ENCODE measurements at regions not wholly inside any gene's neighbourhood (a gene's known extent, or its start where the extent isn't known, plus 50 kb on each side); places are given as distances from the start of the nearest gene placed in this dataset.
A peak's percentile ranks its signal among the peaks of the same experiment; 100 is the strongest.
"Not testable (repeated sequence)": the region's sequence is repeated elsewhere in the genome, so short reads cannot be mapped to it uniquely, and the experiment has no call there.

DNA sequence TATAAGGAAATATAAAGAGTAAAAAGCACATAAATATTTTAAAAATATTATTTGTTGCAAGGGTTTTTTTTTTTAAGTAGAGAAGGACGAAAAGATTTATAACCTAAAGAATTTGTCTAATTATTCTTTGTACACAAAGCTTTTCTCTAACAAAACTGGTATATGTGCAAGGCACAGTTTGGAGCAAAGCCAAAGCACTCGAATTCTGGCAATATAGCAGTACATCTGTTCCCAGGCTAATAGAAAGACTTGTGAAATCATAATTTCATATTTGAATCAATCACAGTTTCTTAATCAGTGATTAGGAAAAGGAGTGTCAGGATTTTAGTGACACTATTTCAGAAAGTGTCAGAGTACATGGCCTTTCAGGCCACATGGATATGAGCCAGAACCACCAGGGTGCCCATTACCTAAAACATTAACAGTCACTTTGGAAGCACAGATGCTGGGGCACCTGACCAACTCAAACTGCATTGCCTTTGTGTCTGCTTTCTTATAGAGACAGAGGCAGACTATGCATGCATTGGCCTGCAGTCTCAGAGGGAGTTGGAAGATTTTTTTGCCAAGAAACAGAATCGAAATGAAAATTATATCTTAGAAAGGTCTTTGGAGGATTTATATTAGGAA is 651.8 kb upstream of the SGO1 start:
- Mint-ChIP-seq H3K9me3 (peaks cover 6 to 13% of the 10 kb centered on the region in 2 donors), H3K36me3 (ENCODE audit: insufficient read depth) (peaks cover 3% of the 10 kb centered on the region), H3K27me3 (no peaks in the 10 kb centered on the region), H3K4me3 (no peak overlapping the region), H3K4me1 (ENCODE audit: low read depth in 2 of 2) (no peaks in the 10 kb centered on the region), H3K27ac (no peak overlapping the region)
- DNase-seq (no peak), ATAC-seq (replicated peaks) (no peak)

DNA sequence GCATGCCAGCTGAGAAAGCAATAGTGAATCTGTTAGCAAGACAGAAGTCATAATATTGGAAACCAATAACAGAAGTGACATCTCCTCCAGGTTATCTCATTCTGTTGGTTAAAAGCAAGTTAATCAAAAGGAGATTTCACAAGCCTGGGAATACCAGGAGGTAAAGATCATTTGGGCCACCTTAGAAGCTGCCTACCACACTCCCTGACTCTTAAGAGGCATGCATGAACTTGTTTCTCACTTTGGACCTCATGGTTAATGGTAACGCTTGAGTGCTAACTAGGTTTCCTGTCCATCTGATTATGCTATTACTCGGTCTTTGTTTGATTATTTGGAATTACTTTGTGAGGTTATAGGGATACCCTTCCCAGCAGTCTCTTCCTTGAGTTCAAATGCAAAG is 650.8 kb upstream of the SGO1 start:
- Mint-ChIP-seq H3K4me3 (no peak overlapping the region), H3K27me3 (no peaks in the 10 kb centered on the region), H3K27ac (no peak overlapping the region), H3K9me3 (peaks cover 4 to 14% of the 10 kb centered on the region in 2 donors), H3K36me3 (ENCODE audit: insufficient read depth) (peaks cover 3% of the 10 kb centered on the region), H3K4me1 (ENCODE audit: low read depth in 2 of 2) (no peaks in the 10 kb centered on the region)
- DNase-seq (no peak), ATAC-seq (replicated peaks) (no peak)

DNA sequence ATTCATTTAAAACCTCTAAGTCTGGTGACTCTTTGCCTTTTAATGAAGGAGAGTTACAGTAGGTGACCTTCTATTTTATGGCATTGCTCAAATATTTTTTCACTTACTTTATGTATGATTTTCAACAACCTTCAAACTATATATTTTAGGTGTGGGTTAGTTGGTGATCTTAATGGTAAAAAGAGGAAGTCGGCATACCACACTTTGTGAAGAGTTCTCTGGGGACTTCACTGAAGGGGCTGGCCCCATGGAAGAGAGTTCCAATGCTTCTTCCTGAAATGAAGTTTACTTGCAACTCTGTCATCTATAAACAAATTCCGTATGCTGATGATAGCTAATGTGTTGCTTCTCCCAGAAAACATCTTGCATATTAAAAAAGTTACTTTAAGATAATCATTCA is 647.0 kb upstream of the SGO1 start:
- Mint-ChIP-seq H3K9me3 (peaks cover 8 to 20% of the 10 kb centered on the region in 2 donors), H3K27me3 (no peaks in the 10 kb centered on the region), H3K36me3 (ENCODE audit: insufficient read depth) (peaks cover 3% of the 10 kb centered on the region), H3K4me3 (no peak overlapping the region), H3K27ac (no peak overlapping the region), H3K4me1 (ENCODE audit: low read depth in 2 of 2) (no peaks in the 10 kb centered on the region)
- DNase-seq, result no peak
- no peak for ATAC-seq (replicated peaks)

DNA sequence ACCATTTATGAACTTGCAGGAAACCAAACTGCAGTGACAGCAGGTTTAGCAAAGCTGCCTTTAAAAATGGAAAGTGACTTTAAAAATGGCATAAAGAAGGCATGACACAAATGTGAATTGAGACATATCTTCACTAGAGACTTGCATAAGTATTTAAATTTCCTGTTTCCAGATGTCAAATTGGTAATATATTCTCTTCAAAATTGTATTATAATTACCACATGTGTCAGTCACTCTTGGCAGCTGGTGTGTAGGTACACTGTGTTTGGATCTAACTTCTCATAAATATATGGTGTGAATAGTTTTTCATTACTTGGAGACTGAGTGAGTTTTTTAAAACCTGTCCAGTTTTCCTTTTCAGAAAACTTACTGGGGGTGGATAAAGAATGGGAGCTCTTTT is 636.2 kb upstream of the SGO1 start:
- H3K36me3 Mint-ChIP-seq (ENCODE audit: insufficient read depth), result no peaks in the 10 kb centered on the region
- DNase-seq (no peak), ATAC-seq (replicated peaks) (no peak)
- H3K27ac Mint-ChIP-seq, result no peak overlapping the region
- H3K4me1 Mint-ChIP-seq (ENCODE audit: low read depth in 2 of 2), result no peaks in the 10 kb centered on the region
- no peaks in the 10 kb centered on the region for H3K27me3 Mint-ChIP-seq
- H3K4me3 Mint-ChIP-seq, result no peak overlapping the region
- peaks cover 15 to 23% of the 10 kb centered on the region in 2 donors for H3K9me3 Mint-ChIP-seq

DNA sequence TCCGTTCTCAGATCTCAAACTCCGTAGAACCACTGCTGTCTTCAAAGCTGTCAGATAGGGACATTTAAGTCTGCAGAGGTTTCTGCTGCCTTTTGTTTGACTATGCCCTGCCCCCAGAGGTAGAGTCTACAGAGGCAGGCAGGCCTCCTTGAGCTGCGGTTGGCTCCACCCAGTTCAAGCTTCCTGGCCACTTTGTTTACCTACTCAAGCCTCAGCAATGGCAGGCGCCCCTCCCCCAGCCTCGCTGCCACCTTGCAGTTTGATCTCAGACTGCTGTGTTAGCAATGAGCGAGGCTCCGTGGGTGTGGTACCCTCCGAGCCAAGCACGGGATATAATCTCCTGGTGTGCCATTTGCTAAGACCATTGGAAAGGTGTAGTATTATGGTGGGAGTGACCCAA is 634.9 kb upstream of the SGO1 start:
- peak in 1 of 3 experiments; percentile 1 for DNase-seq
- not testable (repeated sequence) for ATAC-seq (replicated peaks); H3K27ac Mint-ChIP-seq; H3K4me3 Mint-ChIP-seq; H3K36me3 Mint-ChIP-seq (ENCODE audit: insufficient read depth); H3K4me1 Mint-ChIP-seq (ENCODE audit: low read depth in 2 of 2); H3K27me3 Mint-ChIP-seq
- H3K9me3 Mint-ChIP-seq, result peaks cover 15 to 23% of the 10 kb centered on the region in 2 donors

DNA sequence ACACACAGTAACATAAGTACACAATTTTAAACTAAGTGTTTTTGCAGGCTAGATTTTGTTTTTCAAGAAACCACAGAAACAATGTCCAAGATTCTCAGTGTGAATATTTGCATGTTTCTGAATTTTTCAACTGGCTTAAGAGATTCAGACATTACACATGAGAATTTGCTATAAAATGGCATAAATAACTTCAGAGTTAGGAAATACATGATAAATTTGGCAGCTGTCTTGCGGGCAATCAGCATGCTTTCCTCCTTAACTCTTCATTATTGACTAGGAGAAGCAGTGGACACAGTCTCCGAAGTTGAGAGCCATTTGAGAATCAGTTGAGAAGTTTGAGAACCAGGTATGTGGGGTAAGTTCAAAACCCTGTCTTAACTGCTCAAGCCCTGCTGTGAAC is 625.6 kb upstream of the SGO1 start:
- DNase-seq (no peak), ATAC-seq (replicated peaks) (no peak)
- H3K4me3 Mint-ChIP-seq, result no peak overlapping the region
- no peak overlapping the region for H3K27ac Mint-ChIP-seq
- H3K4me1 Mint-ChIP-seq (ENCODE audit: low read depth in 2 of 2), result no peaks in the 10 kb centered on the region
- H3K27me3 Mint-ChIP-seq, result no peaks in the 10 kb centered on the region
- H3K9me3 Mint-ChIP-seq, result peaks cover 7 to 34% of the 10 kb centered on the region in 2 donors
- no peaks in the 10 kb centered on the region for H3K36me3 Mint-ChIP-seq (ENCODE audit: insufficient read depth)

DNA sequence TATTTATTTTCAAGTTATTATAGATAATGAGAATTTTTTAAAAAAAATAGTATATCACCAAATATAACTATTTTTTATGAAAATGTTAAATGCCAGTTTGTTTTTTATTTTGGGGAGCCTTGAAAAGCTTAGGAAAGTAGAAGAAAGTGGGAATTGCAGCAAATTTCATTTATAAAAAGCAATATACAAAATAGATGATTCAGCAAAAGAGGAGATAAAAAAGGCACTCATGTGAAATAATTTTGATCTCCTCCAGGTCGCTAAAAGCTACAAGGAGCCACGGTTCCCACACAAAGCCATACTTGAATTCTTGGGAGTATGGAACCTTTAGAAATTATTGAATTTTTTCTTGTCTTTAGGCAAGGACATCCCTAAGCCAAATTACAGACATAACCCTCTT is 625.0 kb upstream of the SGO1 start:
- no peak overlapping the region for H3K27ac Mint-ChIP-seq
- H3K4me1 Mint-ChIP-seq (ENCODE audit: low read depth in 2 of 2), result no peaks in the 10 kb centered on the region
- ATAC-seq (replicated peaks) (no peak), DNase-seq (no peak)
- no peaks in the 10 kb centered on the region for H3K27me3 Mint-ChIP-seq
- H3K4me3 Mint-ChIP-seq, result no peak overlapping the region
- peaks cover 8 to 34% of the 10 kb centered on the region in 2 donors for H3K9me3 Mint-ChIP-seq
- no peaks in the 10 kb centered on the region for H3K36me3 Mint-ChIP-seq (ENCODE audit: insufficient read depth)

DNA sequence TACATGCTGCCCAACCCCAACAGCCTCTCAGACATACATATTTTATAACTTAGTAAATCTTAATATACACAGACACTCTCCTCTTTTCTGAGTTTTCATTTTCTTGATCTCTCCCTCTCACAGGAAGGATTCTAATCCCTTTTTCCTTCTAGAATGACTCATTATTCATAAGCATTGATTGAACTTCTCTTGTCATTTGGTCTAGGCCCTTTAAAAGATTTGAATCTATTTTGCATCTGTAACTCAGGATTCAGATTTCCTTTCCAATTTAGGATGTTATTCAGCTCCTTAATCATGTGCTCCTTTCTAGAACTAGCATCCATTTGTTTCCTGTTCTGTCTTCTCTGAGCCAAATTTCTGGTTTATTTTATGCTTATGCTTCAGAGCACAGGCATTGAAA is 624.5 kb upstream of the SGO1 start:
- Mint-ChIP-seq H3K27me3 (no peaks in the 10 kb centered on the region), H3K4me3 (no peak overlapping the region), H3K9me3 (peaks cover 8 to 34% of the 10 kb centered on the region in 2 donors), H3K36me3 (ENCODE audit: insufficient read depth) (no peaks in the 10 kb centered on the region), H3K27ac (no peak overlapping the region), H3K4me1 (ENCODE audit: low read depth in 2 of 2) (no peaks in the 10 kb centered on the region)
- DNase-seq (no peak), ATAC-seq (replicated peaks) (no peak)

DNA sequence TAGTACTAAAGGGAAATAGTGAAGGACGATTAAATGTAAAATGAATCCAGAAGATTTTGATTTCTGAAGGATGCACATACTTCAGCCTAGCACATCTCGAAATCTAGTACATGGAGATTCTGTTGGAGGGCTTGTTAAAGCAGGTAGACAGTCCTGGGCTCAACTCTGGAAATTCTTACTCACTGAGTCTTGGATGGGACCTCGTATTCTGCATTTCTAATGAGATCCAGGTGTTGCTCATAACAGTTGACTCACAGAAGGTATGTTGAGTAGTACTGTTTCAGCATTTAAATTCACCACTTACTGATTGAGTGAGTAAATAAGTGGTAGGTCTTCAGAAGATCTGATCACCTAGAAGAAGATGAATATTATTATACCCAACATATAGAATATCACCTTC is 623.4 kb upstream of the SGO1 start:
- Mint-ChIP-seq H3K4me1 (ENCODE audit: low read depth in 2 of 2) (no peaks in the 10 kb centered on the region), H3K9me3 (peaks cover 5 to 25% of the 10 kb centered on the region in 2 donors), H3K27me3 (no peaks in the 10 kb centered on the region), H3K27ac (no peak overlapping the region), H3K4me3 (no peak overlapping the region), H3K36me3 (ENCODE audit: insufficient read depth) (no peaks in the 10 kb centered on the region)
- ATAC-seq (replicated peaks), result no peak
- no peak for DNase-seq

DNA sequence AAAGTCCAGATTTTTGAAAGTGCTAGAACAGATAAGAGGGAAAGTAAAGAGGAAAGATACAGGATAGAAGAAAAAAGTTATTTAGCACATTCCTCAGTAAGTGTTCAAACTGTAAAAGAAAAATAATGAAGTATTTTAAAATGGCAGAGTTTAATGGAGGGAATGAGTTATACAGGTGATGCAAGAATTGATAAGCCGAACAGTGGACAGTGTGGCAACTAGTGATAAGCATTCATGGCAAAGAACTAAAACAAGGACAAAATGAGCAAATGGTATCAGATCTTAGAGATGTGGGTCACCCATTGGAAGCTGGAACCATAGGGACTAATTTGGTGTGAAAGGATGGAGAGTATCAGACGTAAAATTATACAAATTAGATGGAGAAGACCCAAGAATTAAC is 622.9 kb upstream of the SGO1 start:
- Mint-ChIP-seq H3K4me3 (no peak overlapping the region), H3K27me3 (no peaks in the 10 kb centered on the region), H3K36me3 (ENCODE audit: insufficient read depth) (no peaks in the 10 kb centered on the region), H3K4me1 (ENCODE audit: low read depth in 2 of 2) (no peaks in the 10 kb centered on the region), H3K9me3 (peaks cover 3 to 28% of the 10 kb centered on the region in 2 donors), H3K27ac (no peak overlapping the region)
- ATAC-seq (replicated peaks), result no peak
- no peak for DNase-seq

DNA sequence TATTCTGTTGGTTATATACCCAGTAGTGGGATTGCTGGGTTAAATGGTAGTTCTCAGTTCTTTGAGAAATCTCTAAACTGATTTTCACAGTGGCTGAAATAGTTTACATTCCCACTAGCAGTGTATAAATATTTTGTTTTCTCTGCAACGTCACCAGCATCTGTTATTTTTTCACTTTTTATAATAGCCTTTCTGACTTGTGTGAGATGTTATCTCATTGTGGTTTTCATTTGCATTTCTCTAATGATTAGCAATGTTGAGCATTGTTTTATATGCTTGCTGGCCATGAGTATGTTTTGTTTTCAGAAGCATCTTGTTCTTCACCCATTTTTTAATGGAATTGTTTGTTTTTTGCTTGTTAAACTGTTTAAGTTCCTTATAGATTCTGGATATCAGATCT is 612.7 kb upstream of the SGO1 start:
- Mint-ChIP-seq H3K4me3 (no peak overlapping the region), H3K9me3 (peaks cover 4 to 20% of the 10 kb centered on the region in 2 donors), H3K27ac (no peak overlapping the region), H3K4me1 (ENCODE audit: low read depth in 2 of 2) (no peaks in the 10 kb centered on the region), H3K36me3 (ENCODE audit: insufficient read depth) (no peaks in the 10 kb centered on the region), H3K27me3 (no peaks in the 10 kb centered on the region)
- no peak for DNase-seq
- ATAC-seq (replicated peaks), result no peak

DNA sequence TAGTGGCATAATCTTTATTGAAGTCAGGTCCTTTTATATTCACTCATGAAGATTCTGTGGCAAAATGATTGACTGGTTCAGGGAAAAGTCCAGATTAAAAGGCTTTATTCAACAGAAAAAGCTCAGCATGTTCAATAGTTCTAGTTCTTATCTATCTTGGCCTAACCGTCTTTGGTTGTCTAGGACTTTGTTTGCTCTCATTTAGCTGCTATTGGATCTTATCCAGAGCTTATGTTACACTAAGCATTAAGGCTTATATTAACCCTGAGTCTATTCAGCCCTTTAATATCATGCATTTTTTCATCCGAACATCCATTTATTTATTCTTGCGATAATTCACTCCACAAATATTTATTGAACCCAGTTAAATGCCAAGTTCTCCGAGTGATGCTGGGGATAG is 601.0 kb upstream of the SGO1 start:
- H3K36me3 Mint-ChIP-seq (ENCODE audit: insufficient read depth), result no peaks in the 10 kb centered on the region
- no peak for ATAC-seq (replicated peaks)
- peaks cover 23 to 45% of the 10 kb centered on the region in 2 donors for H3K9me3 Mint-ChIP-seq
- no peaks in the 10 kb centered on the region for H3K27me3 Mint-ChIP-seq
- DNase-seq, result no peak
- no peak overlapping the region for H3K4me3 Mint-ChIP-seq
- no peak overlapping the region for H3K27ac Mint-ChIP-seq
- H3K4me1 Mint-ChIP-seq (ENCODE audit: low read depth in 2 of 2), result no peaks in the 10 kb centered on the region

DNA sequence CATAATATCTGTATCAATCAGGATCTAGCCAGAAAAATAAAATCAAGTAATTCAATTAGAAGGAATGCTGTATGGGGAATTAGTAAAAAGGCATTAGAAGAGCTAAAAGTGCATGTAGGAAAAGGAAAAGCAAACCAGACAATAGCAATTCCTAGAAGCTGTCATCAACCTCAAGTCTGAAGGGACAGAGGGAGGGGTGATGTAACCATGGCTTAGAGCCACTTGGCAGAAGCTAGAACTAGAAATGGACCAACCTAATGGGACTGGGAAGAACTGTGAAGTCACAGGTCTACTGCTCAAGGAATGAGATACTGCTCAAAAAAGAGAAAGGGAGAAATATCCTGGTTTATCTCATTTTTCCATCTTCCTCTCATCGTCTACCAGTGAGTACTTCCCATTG is 590.7 kb upstream of the SGO1 start:
- Mint-ChIP-seq H3K9me3 (peaks cover 13 to 43% of the 10 kb centered on the region in 2 donors), H3K4me1 (ENCODE audit: low read depth in 2 of 2) (no peaks in the 10 kb centered on the region), H3K4me3 (no peak overlapping the region), H3K36me3 (ENCODE audit: insufficient read depth) (no peaks in the 10 kb centered on the region), H3K27ac (no peak overlapping the region), H3K27me3 (no peaks in the 10 kb centered on the region)
- DNase-seq, result no peak
- no peak for ATAC-seq (replicated peaks)

DNA sequence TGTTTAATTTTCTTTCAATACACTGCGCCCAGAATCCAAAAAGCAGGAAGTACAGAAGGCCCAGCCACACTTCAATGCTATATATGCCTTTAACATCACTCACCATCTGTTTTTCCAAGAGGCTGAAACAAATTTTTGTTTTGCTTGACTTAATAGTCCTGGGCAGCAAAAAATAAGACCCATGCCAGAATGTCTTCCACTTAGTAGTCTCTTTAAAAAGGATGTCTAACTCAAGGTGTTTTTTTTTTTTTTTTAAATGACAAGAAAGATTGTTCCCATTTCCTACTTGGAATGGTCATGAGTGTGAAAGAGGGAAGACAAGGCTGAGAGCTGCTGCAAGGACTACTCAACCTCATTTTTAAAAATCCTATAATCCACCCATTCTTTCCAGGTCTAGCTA is 590.3 kb upstream of the SGO1 start:
- no peaks in the 10 kb centered on the region for H3K4me1 Mint-ChIP-seq (ENCODE audit: low read depth in 2 of 2)
- no peaks in the 10 kb centered on the region for H3K36me3 Mint-ChIP-seq (ENCODE audit: insufficient read depth)
- H3K9me3 Mint-ChIP-seq, result peaks cover 16 to 44% of the 10 kb centered on the region in 2 donors
- H3K27ac Mint-ChIP-seq, result no peak overlapping the region
- no peak for ATAC-seq (replicated peaks)
- H3K27me3 Mint-ChIP-seq, result no peaks in the 10 kb centered on the region
- H3K4me3 Mint-ChIP-seq, result no peak overlapping the region
- no peak for DNase-seq
